ENCODE measurements at regions not wholly inside any gene's neighbourhood (a gene's known extent, or its start where the extent isn't known, plus 50 kb on each side); places are given as distances from the start of the nearest gene placed in this dataset.

- no peaks in the 10 kb centered on the region for H3K79me2 ChIP-seq (ENCODE audit: insufficient read depth, low read length)
- H4K20me1 ChIP-seq (ENCODE audit: insufficient read depth, low read length) = no peaks in the 10 kb centered on the region
- no peak for TF ChIP-seq CTCF (IDR thresholded peaks at IDR 0.05; ENCODE audit: extremely low read depth, low read depth, low read length)
- no peaks in the 10 kb centered on the region for H3K4me1 ChIP-seq (ENCODE audit: insufficient read depth, low read length)
- H3K4me2 ChIP-seq (ENCODE audit: insufficient read depth, low read length) = no peak overlapping the region
- no peak overlapping the region for H3K4me3 ChIP-seq (ENCODE audit: insufficient read depth, low read length)
- H3K27me3 ChIP-seq (ENCODE audit: insufficient read depth, low read length) = no peaks in the 10 kb centered on the region
- no peak overlapping the region for H3K27ac ChIP-seq (ENCODE audit: low read depth, low read length)
- H2AFZ ChIP-seq (ENCODE audit: low read length) = no peak overlapping the region
- no peaks in the 10 kb centered on the region for H3K36me3 ChIP-seq (ENCODE audit: insufficient read depth, low read length)
- DNase-seq (ENCODE audit: insufficient read length, low spot score, missing footprints) = no peak
- no peaks in the 10 kb centered on the region for H3K9me3 ChIP-seq (ENCODE audit: low read depth, low read length)
These were observed 140.7 kb downstream of the RND3 start for GRCh38 chr2:150346806-150347205.

- Histone ChIP-seq H3K36me3 (ENCODE audit: insufficient read depth, low read length) (no peaks in the 10 kb centered on the region), H3K4me3 (ENCODE audit: insufficient read depth, low read length) (no peak overlapping the region), H3K27ac (ENCODE audit: low read depth, low read length) (no peak overlapping the region), H4K20me1 (ENCODE audit: insufficient read depth, low read length) (no peaks in the 10 kb centered on the region), H3K4me2 (ENCODE audit: insufficient read depth, low read length) (no peak overlapping the region), H3K27me3 (ENCODE audit: insufficient read depth, low read length) (no peaks in the 10 kb centered on the region), H3K9me3 (ENCODE audit: low read depth, low read length) (no peaks in the 10 kb centered on the region), H3K79me2 (ENCODE audit: insufficient read depth, low read length) (no peaks in the 10 kb centered on the region), H2AFZ (ENCODE audit: low read length) (no peak overlapping the region), H3K4me1 (ENCODE audit: insufficient read depth, low read length) (peaks cover 5% of the 10 kb centered on the region)
- TF ChIP-seq CTCF (IDR thresholded peaks at IDR 0.05; ENCODE audit: extremely low read depth, low read depth, low read length) = no peak
- no peak for DNase-seq (ENCODE audit: insufficient read length, low spot score, missing footprints)
These were observed 145.3 kb downstream of the RND3 start for GRCh38 chr2:150341982-150342680.

- Histone ChIP-seq H3K4me2 (ENCODE audit: insufficient read depth, low read length) (no peak overlapping the region), H3K79me2 (ENCODE audit: insufficient read depth, low read length) (no peaks in the 10 kb centered on the region), H3K36me3 (ENCODE audit: insufficient read depth, low read length) (no peaks in the 10 kb centered on the region), H4K20me1 (ENCODE audit: insufficient read depth, low read length) (no peaks in the 10 kb centered on the region), H3K27me3 (ENCODE audit: insufficient read depth, low read length) (no peaks in the 10 kb centered on the region), H2AFZ (ENCODE audit: low read length) (peak overlapping the region; percentile 54), H3K9me3 (ENCODE audit: low read depth, low read length) (no peaks in the 10 kb centered on the region), H3K4me3 (ENCODE audit: insufficient read depth, low read length) (no peak overlapping the region), H3K27ac (ENCODE audit: low read depth, low read length) (no peak overlapping the region), H3K4me1 (ENCODE audit: insufficient read depth, low read length) (peaks cover 5% of the 10 kb centered on the region)
- no peak for DNase-seq (ENCODE audit: insufficient read length, low spot score, missing footprints)
- no peak for TF ChIP-seq CTCF (IDR thresholded peaks at IDR 0.05; ENCODE audit: extremely low read depth, low read depth, low read length)
These were observed 147.5 kb downstream of the RND3 start for GRCh38 chr2:150339951-150340350.

- H3K79me2 ChIP-seq (ENCODE audit: insufficient read depth, low read length) = no peaks in the 10 kb centered on the region
- DNase-seq (ENCODE audit: insufficient read length, low spot score, missing footprints) = peak; percentile 68
- no peak overlapping the region for H3K27ac ChIP-seq (ENCODE audit: low read depth, low read length)
- no peak overlapping the region for H3K4me2 ChIP-seq (ENCODE audit: insufficient read depth, low read length)
- peaks cover 5% of the 10 kb centered on the region for H3K4me1 ChIP-seq (ENCODE audit: insufficient read depth, low read length)
- H3K27me3 ChIP-seq (ENCODE audit: insufficient read depth, low read length) = no peaks in the 10 kb centered on the region
- no peak overlapping the region for H3K4me3 ChIP-seq (ENCODE audit: insufficient read depth, low read length)
- TF ChIP-seq CTCF (IDR thresholded peaks at IDR 0.05; ENCODE audit: extremely low read depth, low read depth, low read length) = no peak
- no peak overlapping the region for H2AFZ ChIP-seq (ENCODE audit: low read length)
- H3K36me3 ChIP-seq (ENCODE audit: insufficient read depth, low read length) = no peaks in the 10 kb centered on the region
- no peaks in the 10 kb centered on the region for H4K20me1 ChIP-seq (ENCODE audit: insufficient read depth, low read length)
- no peaks in the 10 kb centered on the region for H3K9me3 ChIP-seq (ENCODE audit: low read depth, low read length)
These were observed 148.2 kb downstream of the RND3 start for GRCh38 chr2:150339282-150339681.

Measured in osteoblast (primary cell).